ENCODE measurements at regions not wholly inside any gene's neighbourhood (a gene's known extent, or its start where the extent isn't known, plus 50 kb on each side); places are given as distances from the start of the nearest gene placed in this dataset.

DNA sequence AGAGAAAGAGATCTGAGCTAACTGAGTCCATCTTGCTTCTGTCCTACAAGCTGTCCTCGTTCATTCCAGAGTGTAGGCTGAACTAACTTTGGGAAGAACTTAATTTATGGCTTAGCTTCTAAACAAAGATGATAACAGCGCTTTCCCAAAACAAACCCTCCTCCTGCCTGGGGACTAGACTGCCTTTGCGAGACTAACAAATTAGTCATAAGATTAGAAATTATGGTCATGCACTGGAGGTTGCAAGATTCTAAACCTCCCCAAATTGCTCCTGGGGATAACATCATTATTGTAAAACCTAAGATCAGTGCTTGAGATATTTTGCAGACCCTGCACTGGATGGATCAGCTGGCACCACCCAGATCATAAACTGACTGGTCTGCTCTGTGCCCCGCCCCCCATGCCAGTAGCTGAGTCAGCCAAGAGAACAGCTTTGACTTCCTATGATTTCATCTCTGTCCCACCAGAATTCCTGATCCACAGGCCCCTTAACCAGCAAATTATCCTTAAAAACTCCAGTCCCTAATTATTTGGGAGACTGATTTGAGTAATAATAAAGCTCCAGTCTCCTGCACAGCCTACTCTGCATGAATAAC, 883.3 kb downstream of the TRIML1 start:
- DNase-seq (ENCODE audit: low spot score), result no peak

- DNase-seq (ENCODE audit: low spot score), result no peak
Measured at GRCh38 chr4:189029976-189030504, 890.8 kb downstream of the TRIML1 start.

GRCh38 chr4:189032606-189033338, 893.5 kb downstream of the TRIML1 start:
- DNase-seq (ENCODE audit: low spot score), result no peak

DNA sequence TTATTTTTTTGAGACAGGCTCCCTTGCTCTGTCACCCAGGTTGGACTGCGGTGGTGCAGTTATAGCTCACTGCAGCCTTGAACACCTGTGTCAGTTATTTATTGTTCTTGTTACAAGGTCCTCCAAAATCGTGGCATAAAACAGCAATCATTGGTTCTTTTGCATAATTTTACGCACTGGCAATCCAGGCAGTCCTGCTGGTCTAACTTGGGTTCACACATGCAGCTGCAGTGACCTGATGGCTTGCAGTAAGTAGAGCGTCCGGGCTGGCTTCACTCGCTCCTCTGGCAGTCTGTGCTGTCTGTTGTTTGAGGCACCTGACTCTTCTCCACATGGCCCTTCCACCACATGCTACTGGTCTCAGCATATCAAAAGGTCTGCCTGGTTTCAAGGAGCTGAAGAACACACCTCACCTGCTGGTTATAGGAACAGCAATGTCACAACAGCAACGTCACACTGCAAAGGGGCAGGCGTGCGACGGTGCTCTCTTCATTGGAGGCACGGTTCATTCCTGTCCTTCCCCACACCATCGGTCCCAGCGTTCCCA, 894.6 kb downstream of the TRIML1 start:
- DNase-seq (ENCODE audit: low spot score), result no peak

GRCh38 chr4:189035091-189035490, 895.9 kb downstream of the TRIML1 start:
- no peak for DNase-seq (ENCODE audit: low spot score)

GRCh38 chr4:189035654-189036053, 896.4 kb downstream of the TRIML1 start:
- DNase-seq (ENCODE audit: low spot score), result no peak

DNA sequence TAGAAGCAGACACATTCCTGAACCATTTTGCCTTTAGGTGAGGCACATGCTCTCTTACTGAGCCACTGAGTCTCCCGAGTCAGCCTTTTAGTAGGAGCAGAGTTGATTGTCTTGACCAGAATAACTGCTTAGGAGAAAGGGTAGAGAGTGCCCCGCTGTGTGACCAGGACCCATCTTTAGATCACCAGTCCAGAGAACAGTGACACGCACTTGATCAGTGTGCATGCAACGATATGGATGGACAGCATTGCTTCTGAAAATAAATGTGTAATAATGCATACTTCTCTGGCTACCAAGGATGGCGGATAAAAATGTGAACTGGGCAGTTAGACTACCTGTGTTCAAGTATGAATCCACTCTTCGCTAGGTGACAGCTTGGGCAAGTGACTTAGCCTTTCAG, 897.7 kb downstream of the TRIML1 start:
- no peak for DNase-seq (ENCODE audit: low spot score)

DNA sequence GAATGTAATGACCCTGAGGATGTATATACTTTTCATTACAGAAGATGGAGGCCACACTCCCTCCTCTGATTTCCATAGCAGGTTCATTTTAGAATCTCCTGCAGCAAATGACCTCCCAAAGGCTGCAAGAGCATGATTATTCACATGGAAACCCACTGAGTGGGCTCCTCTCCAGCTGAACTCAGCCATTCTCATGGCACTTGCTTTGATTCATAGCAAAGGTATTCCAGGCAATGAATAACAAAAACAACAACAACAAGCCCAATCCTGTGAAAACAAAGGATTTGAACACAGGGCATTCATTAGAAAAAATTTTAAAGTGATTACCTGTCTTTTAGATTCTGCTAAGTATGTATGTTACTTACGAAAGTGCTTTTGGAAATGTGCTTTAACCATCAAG, 894.0 kb upstream of the FRG1 start:
- DNase-seq (ENCODE audit: low spot score), result no peak

DNA sequence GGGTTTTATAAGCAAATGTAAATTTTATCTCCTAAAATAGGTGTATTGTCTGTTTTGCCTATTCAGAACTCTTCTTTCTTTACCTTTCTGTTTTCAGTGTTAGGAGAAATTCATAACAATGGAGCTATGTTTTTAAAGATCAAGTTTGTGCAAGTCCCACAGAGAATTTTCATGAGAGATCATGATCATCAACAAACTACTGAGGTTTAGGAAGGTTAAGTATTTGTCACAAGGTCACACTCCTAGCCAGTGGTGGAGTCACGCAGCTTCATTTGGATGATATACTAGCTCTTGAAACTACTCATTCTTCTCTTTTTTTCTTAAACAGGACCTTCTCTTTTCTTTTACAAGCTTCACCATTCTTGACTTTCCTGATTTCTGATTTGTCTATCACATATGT, 892.6 kb upstream of the FRG1 start:
- DNase-seq (ENCODE audit: low spot score), result no peak

DNA sequence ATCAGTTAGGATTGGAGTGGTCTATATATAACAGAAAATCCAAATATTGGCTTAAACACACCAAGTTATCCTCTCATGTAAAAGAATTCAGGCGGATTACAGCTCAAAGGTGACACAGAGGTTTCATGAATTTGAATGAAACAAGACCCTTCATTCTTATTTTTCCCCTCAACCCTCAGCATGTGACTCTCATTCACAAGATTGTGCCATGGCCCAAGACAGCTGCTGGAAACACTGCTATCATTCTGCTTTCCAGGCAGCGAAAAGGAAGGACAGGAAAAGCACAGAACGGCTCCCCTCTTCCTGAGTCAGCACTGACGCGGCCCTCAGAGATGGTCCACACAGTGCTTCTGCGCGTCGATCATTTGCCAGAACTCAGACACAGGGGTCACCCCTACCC, 891.0 kb upstream of the FRG1 start:
- DNase-seq (ENCODE audit: low spot score), result no peak

DNA sequence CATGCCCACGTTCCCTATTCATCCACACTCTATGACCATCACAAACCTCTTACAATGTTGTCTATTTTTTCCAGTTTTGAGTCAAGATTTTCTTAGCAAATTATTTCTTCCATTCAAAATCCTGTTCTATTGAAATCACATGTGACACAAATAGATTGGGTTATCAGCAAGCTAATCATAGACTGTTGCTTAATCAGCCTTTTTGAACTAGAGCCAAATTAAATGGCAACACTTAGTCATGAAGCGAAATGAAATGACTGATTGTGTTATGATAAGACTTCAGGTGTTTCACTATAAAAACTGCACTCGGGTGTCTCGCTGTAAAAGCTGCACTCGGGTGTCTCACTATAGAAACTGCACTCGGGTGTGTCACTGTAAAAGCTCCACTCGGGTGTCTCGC, 890.0 kb upstream of the FRG1 start:
- DNase-seq (ENCODE audit: low spot score), result no peak

DNA sequence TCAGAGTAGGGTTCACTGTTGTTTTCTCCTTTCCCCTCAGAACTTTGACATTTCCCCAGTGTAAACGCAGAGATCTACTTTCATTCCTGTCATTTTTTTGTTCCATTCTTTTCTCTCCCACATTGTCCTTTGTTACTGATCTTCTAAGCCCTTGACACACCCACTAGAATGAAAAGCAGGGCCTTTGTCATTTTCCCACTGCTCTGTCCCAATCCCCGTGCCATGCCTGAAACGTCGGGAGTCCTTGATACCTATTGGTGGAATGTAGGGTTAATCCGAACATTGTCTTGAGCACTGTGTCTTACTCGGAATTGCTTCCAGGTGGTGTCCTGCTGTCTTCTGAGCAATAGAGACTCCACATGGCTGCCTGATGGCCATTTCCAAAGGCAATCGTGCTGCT, 887.1 kb upstream of the FRG1 start:
- no peak for DNase-seq (ENCODE audit: low spot score)

- no peak for DNase-seq (ENCODE audit: low spot score)
Measured at GRCh38 chr4:189060104-189060503, 880.6 kb upstream of the FRG1 start.

DNA sequence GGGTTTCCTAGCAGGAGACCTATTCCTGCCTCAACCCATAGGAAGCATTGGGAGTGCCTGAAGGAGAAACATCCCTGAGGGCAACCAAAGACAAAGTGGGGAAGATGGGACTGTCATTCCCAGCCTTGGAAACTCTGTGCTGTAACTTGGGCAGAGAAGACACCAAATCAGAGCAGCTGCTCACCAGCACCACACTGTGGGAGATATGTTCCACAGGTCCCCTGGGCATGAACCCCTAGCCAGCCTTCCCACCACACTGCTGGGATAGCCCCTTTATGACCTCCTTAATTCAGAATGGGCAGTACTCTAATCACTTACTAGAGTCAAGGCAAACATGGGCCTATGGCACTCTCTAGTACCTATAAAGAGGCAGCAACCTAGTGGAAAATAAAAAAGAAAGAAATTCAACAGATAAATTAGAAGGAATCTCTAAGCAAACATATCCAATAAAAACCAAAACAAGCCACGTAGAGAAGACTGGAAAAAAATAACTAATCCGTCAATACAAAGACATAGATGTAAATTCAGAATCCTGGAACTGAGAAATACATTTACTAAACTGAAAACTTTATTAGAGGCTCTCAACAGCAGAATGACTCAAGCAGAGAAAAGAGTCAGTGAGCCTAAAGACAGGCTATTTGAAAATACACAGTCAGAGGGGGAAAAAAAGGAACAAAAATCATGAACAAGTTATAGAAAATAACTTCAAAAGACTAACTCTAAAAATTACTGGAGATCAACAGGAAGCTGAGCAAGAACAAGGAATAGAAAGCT, 878.4 kb upstream of the FRG1 start:
- no peak for DNase-seq (ENCODE audit: low spot score)

DNA sequence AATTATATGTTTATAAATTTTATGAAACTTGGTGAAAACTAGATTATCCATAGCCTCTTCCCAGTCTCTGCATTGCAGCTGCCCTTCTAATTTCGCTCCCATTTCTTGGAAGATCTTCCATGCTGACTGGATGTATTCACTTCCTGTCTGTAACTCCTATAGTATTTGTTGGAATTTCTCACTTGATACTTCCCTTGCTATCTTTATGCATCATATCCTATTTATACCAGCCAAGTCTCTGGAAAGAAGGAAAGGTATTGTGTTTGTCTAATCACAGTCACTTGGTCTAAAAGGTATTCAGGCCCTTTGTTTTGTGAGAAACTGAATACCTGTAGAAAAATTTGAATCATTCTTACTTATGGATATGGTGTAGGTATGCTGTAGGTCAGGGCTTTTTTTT, 870.9 kb upstream of the FRG1 start:
- DNase-seq (ENCODE audit: low spot score), result no peak

GRCh38 chr4:189071241-189071640, 869.4 kb upstream of the FRG1 start:
- DNase-seq (ENCODE audit: low spot score), result no peak

DNA sequence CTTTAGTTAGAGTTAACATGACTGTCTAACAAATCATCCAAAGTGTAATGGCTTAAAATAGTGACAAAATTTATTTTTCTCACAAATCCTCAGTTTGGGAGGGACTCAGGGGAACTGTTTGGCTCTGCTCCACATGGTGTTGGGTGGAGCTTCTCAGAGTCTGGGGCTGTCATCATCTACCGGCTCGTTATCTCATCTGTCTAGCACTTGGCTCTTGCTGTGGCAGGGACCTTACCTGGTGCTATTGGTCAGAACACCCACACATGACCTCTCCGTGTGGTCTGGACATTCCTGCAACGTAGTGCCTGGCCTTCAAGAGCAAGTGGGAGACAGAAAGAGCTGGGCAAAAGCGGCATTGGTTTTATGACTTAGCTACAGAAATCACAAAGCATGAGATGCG, 866.9 kb upstream of the FRG1 start:
- DNase-seq (ENCODE audit: low spot score), result no peak

DNA sequence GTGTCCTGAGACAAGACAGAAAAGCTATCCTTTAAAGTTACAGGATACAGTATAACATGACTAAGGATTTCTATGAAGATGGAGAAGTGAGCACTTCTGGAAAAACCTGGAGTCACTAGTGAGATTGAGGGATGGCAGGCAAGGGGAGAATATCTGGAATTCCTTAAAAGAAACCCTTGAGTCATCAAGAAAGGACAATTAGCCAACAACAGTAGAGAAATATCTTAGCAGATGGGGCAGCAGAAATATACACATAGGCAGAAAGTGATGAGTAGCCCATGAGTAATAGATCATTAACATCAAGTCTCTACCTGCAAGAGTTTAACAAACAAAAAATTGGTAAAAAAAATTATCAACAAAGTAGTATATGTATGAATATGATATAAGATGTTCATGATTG, 858.8 kb upstream of the FRG1 start:
- no peak for DNase-seq (ENCODE audit: low spot score)

DNA sequence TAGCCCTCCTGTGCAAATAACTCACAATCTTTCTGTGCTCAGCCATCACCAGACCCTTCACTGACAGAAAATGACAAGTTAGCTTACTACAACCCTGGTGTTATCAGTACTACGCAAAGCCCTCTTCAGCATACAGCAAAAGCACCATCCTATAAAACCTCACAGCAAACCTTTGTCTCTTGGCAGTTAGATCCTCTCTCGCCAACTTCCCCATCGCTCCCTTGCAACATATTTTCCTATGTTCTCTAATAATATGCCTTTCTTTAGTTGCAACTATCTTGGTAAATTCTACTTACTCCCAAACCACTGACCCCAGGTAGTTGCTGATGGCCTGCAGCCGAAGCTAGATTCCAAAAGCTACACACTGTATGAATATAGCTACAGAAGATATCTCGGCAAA, 856.9 kb upstream of the FRG1 start:
- DNase-seq (ENCODE audit: low spot score), result no peak

GRCh38 chr4:189084671-189085070, 856.0 kb upstream of the FRG1 start:
- DNase-seq (ENCODE audit: low spot score), result no peak

DNA sequence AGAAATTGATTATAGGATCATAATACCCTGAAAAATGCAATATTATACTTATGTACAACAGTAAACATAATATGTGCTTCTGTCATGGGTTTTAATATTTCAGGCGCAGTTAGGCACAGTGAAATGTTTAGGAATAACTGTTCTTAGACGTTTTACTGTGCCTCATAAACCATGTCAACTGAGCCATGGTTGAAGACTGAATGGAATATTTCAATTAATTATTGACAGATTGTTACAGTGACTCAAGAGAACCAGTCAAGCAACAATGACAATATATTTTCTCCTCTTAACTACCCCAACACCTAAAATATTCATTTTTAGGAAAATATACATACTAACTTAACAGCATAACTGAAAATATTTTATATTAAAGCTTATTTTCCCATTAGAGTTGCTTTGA, 852.7 kb upstream of the FRG1 start:
- DNase-seq (ENCODE audit: low spot score), result no peak

GRCh38 chr4:189088780-189089179, 851.9 kb upstream of the FRG1 start:
- DNase-seq (ENCODE audit: low spot score), result no peak

All from left forelimb (tissue), 1 donor.